VCaP (cell line): ENCODE measurements at regions not wholly inside any gene's neighbourhood (a gene's known extent, or its start where the extent isn't known, plus 50 kb on each side); places are given as distances from the start of the nearest gene placed in this dataset.

Source experiments
- H3K27ac ChIP-seq: fragments of 450-650 bp; 2 replicates; pipeline ENCODE4 v1.5.1; 2017
- CTCF ChIP-seq: fragments of 450-650 bp; conservative IDR thresholded peaks from 2 replicates; pipeline ENCODE4 v1.5.1; 2017; ENCODE audit warnings: mild to moderate bottlenecking, moderate library complexity

DNA sequence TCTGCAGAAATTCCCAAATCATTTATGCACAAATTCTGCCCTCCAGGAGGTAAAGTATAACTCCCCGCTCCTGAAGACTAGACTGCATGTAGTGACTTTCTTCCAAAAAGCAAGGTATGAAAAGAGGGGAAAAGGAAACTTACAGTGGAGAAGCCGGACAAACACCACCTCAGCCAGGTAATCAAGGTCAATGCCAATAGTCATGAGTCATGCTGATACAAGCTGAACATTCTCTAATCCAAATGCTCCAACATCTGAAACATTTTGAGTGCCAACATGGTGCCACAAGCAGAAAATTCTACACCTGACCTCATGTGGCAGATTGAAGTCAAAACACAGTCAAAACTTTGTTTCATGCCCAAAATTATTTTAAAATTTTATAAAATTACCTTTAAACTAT, 165.6 kb downstream of the FOXA2 start:
- no peak for TF ChIP-seq CTCF
- no peak overlapping the region for H3K27ac ChIP-seq

GRCh38 chr20:22414305-22414742, 170.0 kb downstream of the FOXA2 start:
- H3K27ac ChIP-seq = no peak overlapping the region
- no peak for TF ChIP-seq CTCF

GRCh38 chr20:22412977-22413868, 171.1 kb downstream of the FOXA2 start:
- no peak for TF ChIP-seq CTCF
- H3K27ac ChIP-seq = no peak overlapping the region

DNA sequence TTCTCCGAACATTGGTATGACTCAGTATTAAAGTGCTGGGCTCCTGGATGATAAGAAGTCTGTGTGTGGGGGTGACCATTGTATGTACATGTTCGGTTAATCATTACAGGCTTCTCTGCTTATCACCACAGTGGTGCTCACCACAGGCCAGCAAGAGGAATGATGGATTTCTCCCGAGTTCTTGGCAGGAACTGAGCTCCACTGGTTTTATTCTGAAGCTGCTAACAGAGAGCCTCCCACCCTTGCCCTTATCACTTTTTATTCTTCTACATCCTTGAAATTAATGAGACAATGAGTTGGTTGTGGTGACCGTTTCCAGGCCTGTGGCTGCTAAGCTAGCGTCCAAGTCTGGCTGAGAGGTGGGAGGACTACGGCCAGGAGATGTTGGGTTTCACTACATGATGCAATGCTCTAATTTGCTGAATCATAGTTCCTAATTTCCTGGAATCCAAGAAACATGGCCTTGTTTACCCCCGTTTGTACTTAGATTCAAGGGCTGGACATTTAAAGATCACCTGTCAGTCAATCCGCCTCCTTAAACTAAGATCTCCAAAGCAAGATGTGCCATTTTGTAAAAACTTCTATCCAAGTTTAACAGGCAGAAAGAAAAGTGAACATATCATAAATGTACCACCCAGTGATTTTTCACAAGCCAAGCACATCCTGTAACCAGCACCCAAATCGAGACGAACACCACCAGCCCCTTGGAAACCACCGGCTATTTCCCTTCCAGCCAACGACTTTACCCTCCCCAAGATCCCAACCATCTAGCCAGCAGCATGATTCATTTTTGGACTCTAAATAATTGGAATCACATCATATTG, 172.5 kb downstream of the FOXA2 start:
- no peak for TF ChIP-seq CTCF
- H3K27ac ChIP-seq = no peak overlapping the region

GRCh38 chr20:22411286-22411626, 173.1 kb downstream of the FOXA2 start:
- no peak for TF ChIP-seq CTCF
- H3K27ac ChIP-seq = no peak overlapping the region

DNA sequence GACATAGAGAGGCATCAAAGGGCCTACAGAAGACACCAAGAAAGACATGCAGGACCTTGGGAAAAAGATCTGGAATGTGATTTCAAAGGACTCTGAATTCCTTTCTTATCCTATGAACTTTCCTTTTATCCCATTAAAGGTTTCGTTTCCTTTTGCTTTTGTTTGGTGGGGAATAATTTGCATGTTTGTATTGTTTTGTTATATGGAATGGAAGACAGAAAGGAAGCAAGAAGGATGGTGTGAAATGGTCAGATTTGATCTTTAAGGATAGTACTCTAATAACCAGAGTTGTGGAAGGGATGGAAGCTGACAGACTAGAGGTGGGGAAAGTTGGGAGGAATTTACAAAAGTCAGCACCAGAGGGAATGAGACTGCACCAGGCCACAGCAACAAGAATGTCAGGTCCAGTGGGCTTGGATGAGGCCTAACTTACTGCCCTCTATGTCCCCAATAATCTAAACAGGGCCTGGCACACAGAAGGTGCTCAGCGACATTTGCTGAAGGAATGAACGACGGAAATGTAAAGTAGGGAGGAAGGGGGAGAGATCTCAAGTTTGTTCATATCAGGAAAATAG, 173.7 kb downstream of the FOXA2 start:
- no peak for TF ChIP-seq CTCF
- H3K27ac ChIP-seq = no peak overlapping the region
